Trophoblast cell (in vitro differentiated cells and primary cell): ENCODE measurements at regions not wholly inside any gene's neighbourhood (a gene's known extent, or its start where the extent isn't known, plus 50 kb on each side); places are given as distances from the start of the nearest gene placed in this dataset.
"Not testable (repeated sequence)": the region's sequence is repeated elsewhere in the genome, so short reads cannot be mapped to it uniquely, and the experiment has no call there.

Experiments
- DNase-seq, 2 donors: peaks; one replicate each; pipeline ENCODE4 v3.0.0-alpha.2; 2016
- H2AFZ ChIP-seq: 2 replicates; pipeline ENCODE4 v1.6.1; 2013; ENCODE audit warnings: low read length, moderate library complexity, mild to moderate bottlenecking; ENCODE audit not compliant: insufficient read depth, poor library complexity
- H2AK5ac ChIP-seq: 2 replicates; pipeline ENCODE4 v1.6.1; 2013; ENCODE audit warnings: mild to moderate bottlenecking, low read length
- H2BK120ac ChIP-seq: 2 replicates; pipeline ENCODE4 v1.6.1; 2013; ENCODE audit warnings: low read length, mild to moderate bottlenecking, moderate library complexity; ENCODE audit not compliant: insufficient read depth, poor library complexity
- H2BK12ac ChIP-seq: 2 replicates; pipeline ENCODE4 v1.6.1; 2013; ENCODE audit warnings: mild to moderate bottlenecking, low read length, moderate library complexity
- H2BK5ac ChIP-seq: 2 replicates; pipeline ENCODE4 v1.6.1; 2013; ENCODE audit warnings: low read length, low read depth, moderate library complexity, mild to moderate bottlenecking; ENCODE audit not compliant: poor library complexity
- H3K14ac ChIP-seq: 2 replicates; pipeline ENCODE4 v1.6.1; 2013; ENCODE audit warnings: mild to moderate bottlenecking, low read length
- H3K18ac ChIP-seq: 2 replicates; pipeline ENCODE4 v1.6.1; 2013; ENCODE audit warnings: mild to moderate bottlenecking, low read length
- H3K23ac ChIP-seq: 2 replicates; pipeline ENCODE4 v1.6.1; 2013; ENCODE audit warnings: low read length
- H3K27ac ChIP-seq: 2 replicates; pipeline ENCODE4 v1.5.1; 2013; ENCODE audit warnings: low read depth, mild to moderate bottlenecking, inconsistent platforms, low read length, moderate library complexity
- H3K27me3 ChIP-seq: 2 replicates; pipeline ENCODE4 v1.6.1; 2013; ENCODE audit warnings: inconsistent platforms, mild to moderate bottlenecking, low read length, moderate library complexity; ENCODE audit not compliant: insufficient read depth
- H3K36me3 ChIP-seq, 2 experiments: 1 replicate in 1 of 2; 2 replicates in 1 of 2; pipeline ENCODE4 v1.6.1; 2013; ENCODE audit warnings: low read length in 2 of 2, mild to moderate bottlenecking in 2 of 2, moderate library complexity in 1 of 2; ENCODE audit not compliant: insufficient read depth in 2 of 2, control insufficient read depth in 1 of 2
- H3K4ac ChIP-seq: 2 replicates; pipeline ENCODE4 v1.6.1; 2013; ENCODE audit warnings: low read depth, mild to moderate bottlenecking, low read length, moderate library complexity
- H3K4me1 ChIP-seq, 2 experiments: 1 replicate in 1 of 2; 2 replicates in 1 of 2; pipeline ENCODE4 v1.6.1; 2013; ENCODE audit warnings: low read length in 2 of 2, mild to moderate bottlenecking in 2 of 2, moderate library complexity in 1 of 2; ENCODE audit not compliant: insufficient read depth in 2 of 2, control insufficient read depth in 1 of 2
- H3K4me2 ChIP-seq: 2 replicates; pipeline ENCODE4 v1.6.1; 2013; ENCODE audit warnings: inconsistent platforms, mild to moderate bottlenecking, low read length, moderate library complexity
- H3K4me3 ChIP-seq: 2 replicates; pipeline ENCODE4 v1.5.1; 2013; ENCODE audit warnings: mild to moderate bottlenecking, low read depth, low read length, inconsistent platforms
- H3K79me1 ChIP-seq: one replicate; pipeline ENCODE4 v1.6.1; 2013; ENCODE audit warnings: low read length
- H3K79me2 ChIP-seq: 2 replicates; pipeline ENCODE4 v1.6.1; 2013; ENCODE audit warnings: low read length, mild to moderate bottlenecking; ENCODE audit not compliant: control insufficient read depth, insufficient read depth, poor library complexity
- H3K9ac ChIP-seq: 2 replicates; pipeline ENCODE4 v1.6.1; 2013; ENCODE audit warnings: mild to moderate bottlenecking, low read length
- H3K9me3 ChIP-seq: 2 replicates; pipeline ENCODE4 v1.6.1; 2013; ENCODE audit warnings: low read depth, mild to moderate bottlenecking, control low read depth, inconsistent platforms, low read length; ENCODE audit not compliant: insufficient read depth
- H4K12ac ChIP-seq: 2 replicates; pipeline ENCODE4 v1.6.1; 2013; ENCODE audit warnings: low read depth, mild to moderate bottlenecking, low read length, moderate library complexity
- H4K8ac ChIP-seq: 2 replicates; pipeline ENCODE4 v1.6.1; 2013; ENCODE audit warnings: low read depth, mild to moderate bottlenecking, low read length, moderate library complexity
- H4K91ac ChIP-seq: one replicate; pipeline ENCODE4 v1.6.1; 2013; ENCODE audit warnings: low read depth, mild to moderate bottlenecking, low read length, moderate library complexity
- WGBS: extraction: QIAGEN DNeasy Blood & Tissue Kit; methylation state at CpG from one replicate; pipeline ENCODE4 v1.1.7; 2013; ENCODE audit warnings: missing lambda C conversion rate; ENCODE audit not compliant: insufficient read length, insufficient coverage; ENCODE audit errors: extremely low coverage; 5-methylcytosine and 5-hydroxymethylcytosine counted together

GRCh38 chr7:29664999-29665398, 101.4 kb downstream of the PRR15 start:
- H2BK12ac ChIP-seq, H3K27me3 ChIP-seq, H3K14ac ChIP-seq, H4K91ac ChIP-seq, H3K23ac ChIP-seq, H2BK120ac ChIP-seq, H4K12ac ChIP-seq, H3K4ac ChIP-seq, H3K4me3 ChIP-seq, DNase-seq, H3K9me3 ChIP-seq, H2AFZ ChIP-seq, H2BK5ac ChIP-seq, H3K36me3 ChIP-seq, H3K18ac ChIP-seq, H3K9ac ChIP-seq, H3K79me1 ChIP-seq, H3K79me2 ChIP-seq, H3K4me2 ChIP-seq, H2AK5ac ChIP-seq, H4K8ac ChIP-seq, H3K4me1 ChIP-seq, H3K27ac ChIP-seq: not testable (repeated sequence)
- no CpG with 5 or more reads among the region's 1 CpG for WGBS

- not testable (repeated sequence) for H2BK12ac ChIP-seq, H2AFZ ChIP-seq, H3K4me2 ChIP-seq, H4K8ac ChIP-seq, H4K12ac ChIP-seq, H3K27me3 ChIP-seq, H3K79me1 ChIP-seq, H3K23ac ChIP-seq, H2BK120ac ChIP-seq, H3K4me3 ChIP-seq, H3K9ac ChIP-seq, H3K36me3 ChIP-seq, H3K14ac ChIP-seq, H3K4me1 ChIP-seq, H3K79me2 ChIP-seq, H3K18ac ChIP-seq, H3K4ac ChIP-seq, DNase-seq, H4K91ac ChIP-seq, H2BK5ac ChIP-seq, H3K27ac ChIP-seq, H3K9me3 ChIP-seq, H2AK5ac ChIP-seq
- WGBS: no CpG with 5 or more reads among the region's 5 CpGs
Measured at GRCh38 chr7:29667096-29667669, 103.5 kb downstream of the PRR15 start.

- not testable (repeated sequence) for H3K23ac ChIP-seq, H3K4me3 ChIP-seq, H3K4me2 ChIP-seq, H3K27me3 ChIP-seq, H4K12ac ChIP-seq, H2AFZ ChIP-seq, H2BK5ac ChIP-seq, H2AK5ac ChIP-seq, H3K18ac ChIP-seq, H3K27ac ChIP-seq, H4K8ac ChIP-seq, H3K14ac ChIP-seq, DNase-seq, H3K79me2 ChIP-seq, H2BK120ac ChIP-seq, H3K4me1 ChIP-seq, H3K4ac ChIP-seq, H4K91ac ChIP-seq, H2BK12ac ChIP-seq, H3K36me3 ChIP-seq, H3K9ac ChIP-seq, H3K9me3 ChIP-seq, H3K79me1 ChIP-seq
- WGBS: no CpG with 5 or more reads among the region's 3 CpGs
Measured at GRCh38 chr7:29671286-29671685, 107.7 kb downstream of the PRR15 start.

GRCh38 chr7:29673635-29674034, 110.0 kb downstream of the PRR15 start:
- H3K27me3 ChIP-seq, H2BK5ac ChIP-seq, H3K4me2 ChIP-seq, H3K4ac ChIP-seq, H2BK12ac ChIP-seq, H3K4me1 ChIP-seq, H3K4me3 ChIP-seq, H3K9ac ChIP-seq, H4K91ac ChIP-seq, H3K14ac ChIP-seq, H3K23ac ChIP-seq, H2AFZ ChIP-seq, H4K8ac ChIP-seq, DNase-seq, H2BK120ac ChIP-seq, H3K27ac ChIP-seq, H3K18ac ChIP-seq, H3K79me2 ChIP-seq, H3K79me1 ChIP-seq, H3K36me3 ChIP-seq, H3K9me3 ChIP-seq, H2AK5ac ChIP-seq, H4K12ac ChIP-seq: not testable (repeated sequence)
- WGBS: no CpG with 5 or more reads among the region's 1 CpG
